ENCODE measurements at regions not wholly inside any gene's neighbourhood (a gene's known extent, or its start where the extent isn't known, plus 50 kb on each side); places are given as distances from the start of the nearest gene placed in this dataset.

DNA sequence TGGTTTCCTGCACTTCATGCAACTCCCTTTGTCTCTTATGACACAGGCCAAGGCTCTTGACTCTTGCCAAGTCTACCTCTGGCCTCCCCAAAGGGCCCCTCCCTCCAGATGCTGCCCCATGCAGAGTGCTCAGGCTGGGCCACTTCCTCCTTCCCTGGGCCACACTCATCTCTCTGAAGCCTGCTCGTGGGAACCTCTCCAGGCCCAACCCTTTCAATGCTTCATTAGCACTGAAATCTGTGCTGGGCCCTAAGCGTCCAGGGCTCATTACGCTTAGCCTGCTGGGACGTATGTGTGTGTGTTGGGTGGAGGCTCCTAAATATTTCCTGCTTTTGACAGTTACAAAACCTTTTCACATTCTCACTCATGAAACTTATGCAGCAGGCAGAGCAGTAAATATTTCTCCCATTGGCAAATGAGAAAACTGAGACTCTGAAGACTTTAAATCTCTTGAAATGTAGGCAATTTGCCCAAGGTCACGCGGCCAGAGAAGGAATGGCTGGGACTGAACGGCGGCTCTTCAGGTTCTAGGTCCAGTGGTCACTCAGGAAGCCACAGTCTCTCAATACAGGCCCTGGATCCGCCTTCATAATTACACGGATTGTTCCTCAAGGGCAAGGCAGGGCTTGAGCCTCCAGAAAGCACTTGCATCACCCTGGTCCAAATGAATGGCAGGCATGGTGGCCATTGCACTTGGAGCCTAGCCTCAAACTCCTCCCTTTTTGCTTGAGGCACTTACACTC is 241.7 kb upstream of the HES1 start:
- DNase-seq (ENCODE audit: low spot score): no peak
- TF ChIP-seq POLR2AphosphoS5 (IDR thresholded peaks at IDR 0.05) (no peak), CTCF (IDR thresholded peaks at IDR 0.05) (no peak), POLR2A (IDR thresholded peaks at IDR 0.05) (no peak)
- no peaks in the 10 kb centered on the region for H3K9me3 ChIP-seq
- WGBS: 68% methylated on average over 10 of the region's 10 CpGs
- no peak overlapping the region for H3K27ac ChIP-seq
- H3K27me3 ChIP-seq (replicated peaks; ENCODE audit: insufficient read depth): no peaks in the 10 kb centered on the region
- no peaks in the 10 kb centered on the region for H3K4me1 ChIP-seq (replicated peaks)
- intact Hi-C loops (cut with DNase I): no loop called here
- no peak overlapping the region for H3K4me3 ChIP-seq
- no peaks in the 10 kb centered on the region for H3K36me3 ChIP-seq

DNA sequence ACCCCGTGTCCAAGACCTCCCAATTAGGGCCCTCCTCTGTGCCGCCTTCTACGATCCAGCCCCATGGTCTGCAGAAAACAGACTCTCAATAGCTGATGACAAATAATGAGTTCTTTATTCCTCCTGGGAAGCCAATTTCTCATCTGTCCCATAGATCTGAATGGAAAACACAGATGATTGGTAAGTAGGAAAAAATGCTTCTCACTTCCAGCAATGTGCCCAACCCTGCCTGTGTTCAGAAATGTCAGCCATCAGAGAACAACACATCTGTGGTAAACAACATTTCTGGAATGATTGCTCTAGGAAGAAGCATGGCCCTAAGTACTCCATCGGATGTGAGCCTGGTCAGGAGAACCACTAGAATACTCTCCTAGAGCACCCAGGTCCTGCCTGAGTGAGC is 240.5 kb upstream of the HES1 start:
- H3K36me3 ChIP-seq: no peaks in the 10 kb centered on the region
- intact Hi-C loops (cut with DNase I): no loop called here
- no peaks in the 10 kb centered on the region for H3K4me1 ChIP-seq (replicated peaks)
- no peak overlapping the region for H3K4me3 ChIP-seq
- H3K9me3 ChIP-seq: no peaks in the 10 kb centered on the region
- 94% methylated on average over 4 of the region's 4 CpGs for WGBS
- no peaks in the 10 kb centered on the region for H3K27me3 ChIP-seq (replicated peaks; ENCODE audit: insufficient read depth)
- DNase-seq (ENCODE audit: low spot score): no peak
- H3K27ac ChIP-seq: no peak overlapping the region
- no peak for TF ChIP-seq POLR2A (IDR thresholded peaks at IDR 0.05)
- no peak for TF ChIP-seq CTCF (IDR thresholded peaks at IDR 0.05)
- TF ChIP-seq POLR2AphosphoS5 (IDR thresholded peaks at IDR 0.05): no peak

DNA sequence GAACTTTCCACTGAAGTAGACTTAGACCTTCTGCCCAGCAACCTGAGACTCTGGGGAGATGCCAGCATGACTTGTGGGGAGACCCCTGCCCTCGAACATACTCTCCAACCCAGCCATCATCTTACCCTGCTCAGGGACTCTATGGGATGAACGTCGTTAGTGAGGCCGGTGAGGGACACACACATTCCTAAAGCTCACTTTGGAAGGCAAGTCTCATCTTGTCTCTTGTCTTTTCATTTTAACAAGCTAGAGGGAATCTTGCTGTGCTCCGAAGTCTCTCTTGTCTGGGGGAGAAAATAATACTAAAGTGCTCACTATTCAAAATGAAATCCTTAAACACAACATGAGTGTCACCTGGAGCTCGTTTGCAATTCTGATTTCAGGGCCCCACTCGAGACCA is 239.5 kb upstream of the HES1 start:
- intact Hi-C loops (cut with DNase I): no loop called here
- Histone ChIP-seq H3K4me3 (no peak overlapping the region), H3K27ac (no peak overlapping the region), H3K36me3 (no peaks in the 10 kb centered on the region), H3K9me3 (no peaks in the 10 kb centered on the region), H3K27me3 (replicated peaks; ENCODE audit: insufficient read depth) (no peaks in the 10 kb centered on the region), H3K4me1 (replicated peaks) (no peaks in the 10 kb centered on the region)
- no peak for DNase-seq (ENCODE audit: low spot score)
- no peak for TF ChIP-seq CTCF (IDR thresholded peaks at IDR 0.05)
- no peak for TF ChIP-seq POLR2AphosphoS5 (IDR thresholded peaks at IDR 0.05)
- TF ChIP-seq POLR2A (IDR thresholded peaks at IDR 0.05): no peak
- 39% methylated on average over 7 of the region's 7 CpGs for WGBS

DNA sequence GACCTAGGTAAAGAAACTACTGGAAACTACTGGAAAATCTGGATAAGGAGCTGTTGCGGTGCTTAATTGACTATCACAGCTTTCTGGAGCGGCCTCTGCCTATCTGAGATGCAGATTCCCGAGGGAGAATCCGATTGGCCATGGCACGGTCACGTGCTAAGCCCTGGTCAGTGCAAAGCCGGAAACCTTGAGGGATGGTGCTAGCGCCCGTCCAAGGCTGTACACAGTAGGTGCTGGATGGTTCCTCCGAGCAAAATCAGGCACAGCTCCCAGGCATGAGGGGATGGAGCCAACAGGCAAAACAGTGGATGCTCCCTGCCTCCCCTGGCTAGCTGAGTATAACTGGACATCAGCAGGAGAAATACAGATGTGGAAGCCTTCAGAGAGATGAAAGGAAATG is 238.7 kb upstream of the HES1 start:
- Histone ChIP-seq H3K9me3 (no peaks in the 10 kb centered on the region), H3K36me3 (no peaks in the 10 kb centered on the region), H3K4me3 (no peak overlapping the region), H3K27me3 (replicated peaks; ENCODE audit: insufficient read depth) (no peaks in the 10 kb centered on the region), H3K4me1 (replicated peaks) (no peaks in the 10 kb centered on the region), H3K27ac (no peak overlapping the region)
- intact Hi-C loops (cut with DNase I): no loop called here
- 87% methylated on average over 10 of the region's 10 CpGs for WGBS
- no peak for TF ChIP-seq CTCF (IDR thresholded peaks at IDR 0.05)
- no peak for TF ChIP-seq POLR2A (IDR thresholded peaks at IDR 0.05)
- no peak for DNase-seq (ENCODE audit: low spot score)

GRCh38 chr3:193897731-193898180 is 238.2 kb upstream of the HES1 start:
- no peak for TF ChIP-seq POLR2AphosphoS5 (IDR thresholded peaks at IDR 0.05)
- no peak for TF ChIP-seq POLR2A (IDR thresholded peaks at IDR 0.05)
- TF ChIP-seq CTCF (IDR thresholded peaks at IDR 0.05): no peak
- WGBS: 57% methylated on average over 10 of the region's 10 CpGs
- no peak for DNase-seq (ENCODE audit: low spot score)
- Histone ChIP-seq H3K36me3 (no peaks in the 10 kb centered on the region), H3K4me1 (replicated peaks) (no peaks in the 10 kb centered on the region), H3K27me3 (replicated peaks; ENCODE audit: insufficient read depth) (no peaks in the 10 kb centered on the region), H3K4me3 (no peak overlapping the region), H3K9me3 (no peaks in the 10 kb centered on the region), H3K27ac (no peak overlapping the region)
- intact Hi-C loops (cut with DNase I): no loop called here

All from prostate gland (tissue), 2 donors.